Activated CD4-positive, alpha-beta T cell treated with anti-CD3 and anti-CD28 coated beads, Interleukin-2, Interleukin-6, amounts not matched to agents 100 ng/mL and 50 ng/mL, durations not matched to agents 16 hours and 8 hours (primary cell): ENCODE measurements at regions not wholly inside any gene's neighbourhood (a gene's known extent, or its start where the extent isn't known, plus 50 kb on each side); places are given as distances from the start of the nearest gene placed in this dataset.
"Not testable (repeated sequence)": the region's sequence is repeated elsewhere in the genome, so short reads cannot be mapped to it uniquely, and the experiment has no call there.

Source experiments
- DNase-seq: peaks from one replicate; pipeline ENCODE4 v3.0.0-alpha.2; 2020

GRCh38 chr12:91643763-91644162 is 461.1 kb upstream of the DCN start:
- DNase-seq = no peak

- DNase-seq = no peak
These were observed 457.4 kb upstream of the DCN start for GRCh38 chr12:91640021-91640420.

- DNase-seq = no peak
These were observed 456.7 kb upstream of the DCN start for GRCh38 chr12:91639327-91639726.

DNA sequence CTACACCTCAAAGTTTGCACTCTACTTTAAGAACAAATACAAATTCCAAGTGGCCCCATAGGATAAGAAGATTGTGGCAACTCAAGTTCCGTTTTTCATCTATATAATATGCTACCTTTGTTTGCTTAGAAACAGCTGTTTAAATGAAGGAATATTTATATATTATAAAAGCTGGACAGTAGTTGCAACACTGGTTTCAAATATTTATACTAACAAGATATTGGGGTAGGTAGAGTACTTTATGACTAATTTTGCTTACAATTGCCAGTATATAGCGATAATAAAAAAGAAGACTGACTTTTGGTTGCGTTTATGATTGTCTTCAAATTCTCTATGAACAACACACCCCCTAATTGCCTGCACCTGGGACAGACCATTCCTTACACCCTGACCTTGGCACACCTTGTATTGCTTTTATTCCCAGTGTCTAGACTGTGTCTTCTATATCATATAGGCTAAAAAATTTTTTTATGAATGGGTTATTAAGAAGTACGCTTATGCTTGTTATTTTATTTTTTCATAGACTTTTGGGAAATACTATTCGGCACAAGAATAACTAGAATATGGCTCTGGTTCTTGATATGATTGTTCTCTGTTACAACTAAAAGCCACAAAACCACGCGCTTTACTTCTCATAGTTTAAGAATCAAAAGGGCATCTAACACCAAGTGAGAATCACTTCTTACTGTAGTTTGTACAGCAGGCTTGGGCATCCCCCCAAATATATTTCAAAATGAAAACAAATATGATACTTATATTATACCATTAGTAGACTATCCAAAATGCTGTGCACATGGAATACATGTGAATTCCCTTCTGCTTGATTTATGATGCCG is 455.4 kb upstream of the DCN start:
- DNase-seq = no peak

DNA sequence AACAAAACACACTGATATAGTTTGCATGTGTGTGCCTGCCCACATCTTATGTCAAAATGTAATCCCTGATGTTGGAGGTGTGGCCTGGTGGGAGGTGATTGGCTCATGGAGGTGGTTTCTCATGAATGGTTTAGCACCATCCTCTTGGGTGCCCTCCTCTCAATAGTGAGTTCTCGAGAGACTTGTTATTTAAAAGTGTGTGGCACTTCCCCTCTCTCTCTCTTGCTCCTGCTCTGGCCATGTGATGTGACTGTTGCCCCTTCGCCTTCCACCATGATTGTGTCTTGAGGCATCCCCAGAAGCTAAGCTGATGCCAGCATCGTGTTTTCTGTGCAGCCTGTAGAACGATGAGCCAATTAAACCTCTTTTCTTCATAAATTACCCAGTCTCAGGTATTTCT is 454.1 kb upstream of the DCN start:
- DNase-seq = no peak

- not testable (repeated sequence) for DNase-seq
These were observed 451.7 kb upstream of the DCN start for GRCh38 chr12:91634386-91634713.

DNA sequence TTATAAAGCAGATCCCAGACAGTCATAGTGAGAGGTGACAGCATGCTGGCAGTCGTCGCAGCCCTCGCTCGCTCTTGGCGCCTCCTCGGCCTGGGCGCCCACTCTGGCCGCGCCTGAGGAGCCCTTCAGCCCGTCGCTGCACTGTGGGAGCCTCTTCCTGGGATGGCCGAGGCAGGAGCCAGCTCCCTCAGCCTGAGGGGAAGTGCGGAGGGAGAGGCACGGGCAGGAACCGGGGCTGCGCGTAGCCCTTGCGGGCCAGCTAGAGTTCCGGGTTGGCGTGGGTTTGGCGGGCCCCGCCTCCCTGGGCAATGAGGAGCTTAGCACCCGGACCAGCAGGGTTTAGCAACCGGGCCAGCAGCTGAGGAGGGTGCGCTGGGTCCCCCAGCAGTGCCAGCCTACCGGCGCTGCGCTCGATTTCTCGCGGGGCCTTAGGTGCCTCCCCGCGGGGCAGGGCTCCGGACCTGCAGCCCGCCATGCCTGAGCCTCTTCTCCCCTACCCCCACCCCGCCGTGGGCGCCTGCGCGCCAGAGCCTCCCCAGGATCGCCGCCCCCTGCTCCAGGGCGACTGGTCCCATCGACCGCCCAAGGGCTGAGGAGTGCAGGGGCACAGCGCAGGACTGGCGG is 451.2 kb upstream of the DCN start:
- no peak for DNase-seq

- no peak for DNase-seq
These were observed 450.6 kb upstream of the DCN start for GRCh38 chr12:91633206-91633605.

DNA sequence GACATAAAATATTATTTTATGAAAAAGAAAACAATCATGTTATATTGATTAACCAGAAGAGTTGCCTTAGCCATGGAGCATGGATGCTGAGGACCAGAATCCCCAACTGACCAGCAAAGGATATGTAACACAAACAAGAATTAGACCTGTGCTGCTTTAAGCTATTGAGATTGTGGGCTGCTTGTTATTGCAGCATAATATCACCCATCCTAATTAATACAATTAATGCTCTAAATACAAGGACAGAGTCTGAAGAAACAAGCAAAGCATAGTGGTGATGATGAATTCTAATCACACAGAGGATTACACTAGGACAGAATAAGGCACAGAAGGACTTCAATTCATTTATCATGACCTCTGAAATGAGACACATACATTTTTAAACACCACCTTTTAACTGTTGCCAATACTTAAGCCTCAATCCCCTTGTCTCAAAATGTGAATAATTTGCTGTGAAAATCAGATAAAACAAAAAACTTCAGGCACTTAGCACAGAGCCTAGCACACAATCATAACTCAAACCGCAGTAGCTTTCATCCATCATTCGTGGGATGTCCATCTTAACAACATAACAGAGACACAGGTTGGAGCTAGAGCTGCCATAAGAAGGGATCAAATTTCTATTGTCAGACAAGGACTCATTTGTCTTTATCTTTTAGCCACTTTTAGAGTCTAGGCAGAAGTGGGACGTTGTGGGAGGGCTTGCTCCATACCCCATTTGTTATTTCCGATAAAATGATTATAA is 449.6 kb upstream of the DCN start:
- DNase-seq = no peak

- no peak for DNase-seq
These were observed 448.1 kb upstream of the DCN start for GRCh38 chr12:91630596-91631293.

DNA sequence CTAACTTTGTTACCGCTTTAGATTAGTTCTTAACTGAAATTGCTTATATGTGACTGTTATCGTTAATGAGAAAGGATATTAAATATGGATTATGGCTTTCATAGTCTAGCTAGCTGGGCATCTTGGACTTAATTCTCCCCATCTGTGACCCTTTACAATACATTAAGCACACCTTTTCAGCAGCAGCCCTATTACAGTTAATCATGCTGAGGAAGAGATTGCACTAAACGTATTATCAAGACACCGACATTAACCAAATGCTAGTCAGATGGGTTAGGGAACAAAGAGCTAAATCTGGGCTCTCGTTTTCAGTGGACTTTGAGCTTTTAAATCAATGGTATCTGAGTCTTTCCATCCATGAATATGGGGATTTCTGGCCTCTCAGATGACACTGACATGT is 447.5 kb upstream of the DCN start:
- no peak for DNase-seq

GRCh38 chr12:91629440-91629839 is 446.8 kb upstream of the DCN start:
- no peak for DNase-seq

DNA sequence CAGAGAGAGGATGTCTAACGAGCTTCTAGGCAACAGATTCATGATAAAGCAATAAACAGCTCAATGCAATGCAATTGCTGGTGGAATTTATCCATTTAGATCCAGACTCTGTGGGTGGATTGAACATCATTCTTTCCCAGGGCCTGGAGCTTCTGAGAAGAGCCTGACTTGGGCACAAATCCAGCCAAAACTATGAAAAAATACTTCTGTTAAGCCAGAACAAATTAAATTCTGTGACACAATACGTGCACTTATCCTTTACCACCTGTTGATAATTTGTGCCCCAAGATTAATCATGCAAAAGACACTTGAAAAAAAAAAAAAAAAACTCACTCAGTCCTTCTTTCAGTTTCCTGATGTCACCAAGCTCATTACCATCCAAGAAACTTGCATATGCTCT is 446.0 kb upstream of the DCN start:
- no peak for DNase-seq

DNA sequence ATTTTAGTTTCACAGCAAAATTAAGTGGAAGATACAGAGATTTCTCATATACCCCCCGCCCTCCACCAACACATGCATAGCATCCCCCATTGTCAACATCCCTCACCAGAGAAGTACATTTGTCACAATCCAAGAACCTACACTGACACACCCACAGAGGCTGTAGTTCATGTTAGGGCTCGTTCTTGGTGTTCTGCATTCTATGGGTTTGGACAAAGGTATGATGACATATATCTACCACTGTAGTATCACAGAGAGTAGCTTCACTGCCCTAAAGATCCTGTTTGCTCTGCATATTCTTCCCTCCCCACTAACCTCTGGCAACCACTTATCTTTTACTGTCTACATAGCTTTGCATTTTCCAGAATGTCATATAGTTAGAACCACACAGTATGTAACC is 444.6 kb upstream of the DCN start:
- DNase-seq = no peak

GRCh38 chr12:91622981-91623380 is 440.4 kb upstream of the DCN start:
- no peak for DNase-seq

- no peak for DNase-seq
These were observed 439.4 kb upstream of the DCN start for GRCh38 chr12:91622037-91622436.

DNA sequence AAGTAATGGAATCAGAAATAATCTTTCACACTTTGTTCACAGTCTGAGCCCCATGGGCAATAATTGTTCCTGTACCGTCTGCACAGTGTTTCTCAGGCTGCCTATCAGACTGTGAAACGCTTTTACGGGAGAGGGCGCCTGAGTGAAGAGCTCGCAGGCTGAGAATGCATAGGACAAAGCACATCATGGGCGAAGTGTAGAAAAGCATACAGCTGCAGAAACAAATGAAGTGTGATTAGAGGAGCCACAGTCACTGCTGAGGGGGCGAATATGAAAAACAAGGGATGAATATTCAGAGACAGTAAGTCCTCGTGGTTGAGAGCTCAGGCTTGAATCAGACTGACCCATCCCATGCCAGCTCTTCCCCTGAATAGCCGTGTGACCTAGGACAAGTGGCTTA is 438.4 kb upstream of the DCN start:
- no peak for DNase-seq

DNA sequence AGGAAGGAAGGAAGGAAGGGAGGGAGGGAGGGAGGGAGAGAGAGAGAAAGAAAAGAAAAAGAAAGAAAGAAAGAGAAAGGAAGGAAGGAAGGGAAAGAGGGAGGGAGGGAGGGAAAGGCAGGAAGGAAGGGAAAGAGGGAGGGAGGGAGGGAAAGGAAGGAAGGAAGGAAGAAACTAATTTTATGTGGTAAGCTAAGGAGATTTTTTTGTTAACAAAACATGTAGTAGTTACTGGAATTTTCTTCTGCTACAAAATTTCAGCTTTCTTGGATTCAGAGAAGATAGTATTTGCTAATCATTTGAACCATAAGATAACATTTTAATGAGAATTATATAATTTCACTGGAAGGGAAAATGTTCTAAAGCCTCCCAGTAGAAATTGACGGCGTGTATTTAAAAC is 437.8 kb upstream of the DCN start:
- DNase-seq = no peak

DNA sequence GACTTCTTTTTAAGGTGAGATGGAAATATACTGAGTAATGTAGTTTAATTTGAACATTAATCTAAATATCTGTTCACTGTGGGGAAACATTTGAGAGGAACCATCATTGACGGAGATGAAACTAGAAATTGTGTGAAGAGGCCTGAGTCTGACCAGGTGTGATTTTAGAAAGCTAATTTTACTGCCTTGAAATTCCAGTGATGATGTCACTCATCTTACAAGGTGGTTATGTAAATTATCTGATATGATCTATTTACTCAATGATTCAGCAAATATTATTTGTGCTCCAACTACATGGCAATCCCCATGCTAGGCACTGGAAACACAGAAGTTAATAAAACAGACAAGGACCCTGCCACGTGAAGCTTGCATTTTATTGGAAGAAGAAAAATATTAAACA is 435.7 kb upstream of the DCN start:
- no peak for DNase-seq

DNA sequence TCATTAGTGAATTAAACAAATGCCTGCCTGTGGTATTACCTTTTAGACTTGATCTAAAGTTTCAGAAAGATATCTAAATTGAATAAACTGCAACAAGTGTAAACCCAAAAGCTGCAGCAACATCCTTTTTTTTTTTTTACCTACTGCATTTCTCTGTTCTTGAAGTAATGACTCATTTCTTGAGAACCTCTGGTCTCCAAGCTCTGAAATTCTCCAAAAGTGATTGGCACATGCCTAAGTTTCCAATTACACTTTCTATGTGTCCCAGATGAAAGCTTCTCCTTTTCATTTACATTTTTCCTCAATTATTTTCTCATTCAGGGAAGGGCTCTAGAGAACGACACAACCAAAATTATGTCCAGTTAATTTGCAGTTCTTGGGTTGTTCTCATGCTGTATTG is 435.2 kb upstream of the DCN start:
- no peak for DNase-seq

- no peak for DNase-seq
These were observed 433.8 kb upstream of the DCN start for GRCh38 chr12:91616416-91616815.

DNA sequence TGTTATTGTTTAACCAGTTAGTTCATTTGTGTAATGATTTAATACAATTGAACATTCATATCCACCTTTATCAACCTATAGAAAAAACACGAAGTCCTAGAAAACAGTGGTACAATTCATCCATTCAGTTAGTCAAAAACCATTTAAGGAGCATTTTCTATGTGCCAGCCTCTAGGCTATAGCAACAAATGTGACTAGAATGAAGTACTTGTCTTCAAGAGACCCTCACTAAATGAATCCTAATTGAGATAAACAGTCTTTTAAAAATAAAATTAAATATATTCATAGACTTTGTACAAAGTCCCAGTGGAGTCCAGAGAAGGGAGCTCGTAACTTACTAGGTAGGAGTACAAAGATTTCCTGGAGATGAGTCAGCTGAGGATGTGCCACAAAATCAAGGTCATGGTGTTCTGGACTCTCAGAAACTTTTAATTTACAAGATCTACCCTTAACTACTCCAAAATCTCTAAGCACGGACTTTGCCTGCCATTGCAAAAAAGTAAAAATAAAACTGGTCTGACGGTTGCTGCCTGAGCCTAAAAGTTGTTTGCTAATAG is 430.7 kb upstream of the DCN start:
- DNase-seq = no peak

GRCh38 chr12:91610561-91610960 is 427.9 kb upstream of the DCN start:
- DNase-seq = no peak
